ENCODE measurements at regions not wholly inside any gene's neighbourhood (a gene's known extent, or its start where the extent isn't known, plus 50 kb on each side); places are given as distances from the start of the nearest gene placed in this dataset.
"Not testable (repeated sequence)": the region's sequence is repeated elsewhere in the genome, so short reads cannot be mapped to it uniquely, and the experiment has no call there.

GRCh38 chr16:76023835-76024234 is 253.4 kb upstream of the CNTNAP4 start:
- no peak for DNase-seq

- DNase-seq: no peak
These were observed 241.5 kb upstream of the CNTNAP4 start for GRCh38 chr16:76035689-76036088.

GRCh38 chr16:76038097-76038496 is 239.1 kb upstream of the CNTNAP4 start:
- DNase-seq: no peak

- DNase-seq: no peak
These were observed 224.5 kb upstream of the CNTNAP4 start for GRCh38 chr16:76052725-76053124.

- no peak for DNase-seq
These were observed 218.0 kb upstream of the CNTNAP4 start for GRCh38 chr16:76059186-76059585.

- DNase-seq: no peak
These were observed 217.5 kb upstream of the CNTNAP4 start for GRCh38 chr16:76059701-76060100.

GRCh38 chr16:76071690-76072089 is 205.5 kb upstream of the CNTNAP4 start:
- no peak for DNase-seq

GRCh38 chr16:76081967-76082366 is 195.2 kb upstream of the CNTNAP4 start:
- DNase-seq: no peak

- DNase-seq: no peak
These were observed 170.6 kb upstream of the CNTNAP4 start for GRCh38 chr16:76106647-76107046.

GRCh38 chr16:76108460-76108859 is 168.7 kb upstream of the CNTNAP4 start:
- DNase-seq: no peak

- no peak for DNase-seq
These were observed 162.5 kb upstream of the CNTNAP4 start for GRCh38 chr16:76114681-76115080.

- DNase-seq: no peak
These were observed 158.9 kb upstream of the CNTNAP4 start for GRCh38 chr16:76118344-76118743.

- DNase-seq: no peak
These were observed 155.6 kb upstream of the CNTNAP4 start for GRCh38 chr16:76121636-76122035.

GRCh38 chr16:76123966-76124365 is 153.2 kb upstream of the CNTNAP4 start:
- no peak for DNase-seq

GRCh38 chr16:76125871-76126270 is 151.3 kb upstream of the CNTNAP4 start:
- no peak for DNase-seq

- not testable (repeated sequence) for DNase-seq
These were observed 139.1 kb upstream of the CNTNAP4 start for GRCh38 chr16:76138056-76138455.

GRCh38 chr16:76157629-76158028 is 119.6 kb upstream of the CNTNAP4 start:
- no peak for DNase-seq

GRCh38 chr16:76162046-76162445 is 115.2 kb upstream of the CNTNAP4 start:
- DNase-seq: no peak

- DNase-seq: no peak
These were observed 112.1 kb upstream of the CNTNAP4 start for GRCh38 chr16:76164970-76165558.

GRCh38 chr16:76175718-76176117 is 101.5 kb upstream of the CNTNAP4 start:
- DNase-seq: no peak

GRCh38 chr16:76176153-76176552 is 101.0 kb upstream of the CNTNAP4 start:
- no peak for DNase-seq

- DNase-seq: no peak
These were observed 100.6 kb upstream of the CNTNAP4 start for GRCh38 chr16:76176616-76177015.

GRCh38 chr16:76182041-76182635 is 95.1 kb upstream of the CNTNAP4 start:
- no peak for DNase-seq

GRCh38 chr16:76183647-76184046 is 93.6 kb upstream of the CNTNAP4 start:
- no peak for DNase-seq

- DNase-seq: no peak
These were observed 87.1 kb upstream of the CNTNAP4 start for GRCh38 chr16:76190057-76190456.

Data from T-helper 1 cell (primary cell).